GM21737 (cell line): ENCODE measurements at regions not wholly inside any gene's neighbourhood (a gene's known extent, or its start where the extent isn't known, plus 50 kb on each side); places are given as distances from the start of the nearest gene placed in this dataset.
"Not testable (repeated sequence)": the region's sequence is repeated elsewhere in the genome, so short reads cannot be mapped to it uniquely, and the experiment has no call there.

Experiments
- ATAC-seq: cut with Tn5 transposase; IDR thresholded peaks from one replicate; pipeline ENCODE4 v1.9.1; 2021; ENCODE audit warnings: mild to moderate bottlenecking, moderate library complexity; ENCODE audit not compliant: unreplicated experiment

GRCh38 chr12:78331753-78332152 is 501.1 kb downstream of the NAV3 start:
- ATAC-seq: no peak

GRCh38 chr12:78338054-78338785 is 507.5 kb downstream of the NAV3 start:
- ATAC-seq: no peak

- ATAC-seq: no peak
Observed at GRCh38 chr12:78340406-78340805, 509.7 kb downstream of the NAV3 start.

GRCh38 chr12:78343657-78344056 is 513.0 kb downstream of the NAV3 start:
- ATAC-seq: no peak

GRCh38 chr12:78359520-78359919 is 505.1 kb upstream of the SYT1 start:
- no peak for ATAC-seq

- no peak for ATAC-seq
Observed at GRCh38 chr12:78361683-78362082, 502.9 kb upstream of the SYT1 start.

- ATAC-seq: no peak
Observed at GRCh38 chr12:78371284-78371683, 493.3 kb upstream of the SYT1 start.

GRCh38 chr12:78375461-78375860 is 489.1 kb upstream of the SYT1 start:
- ATAC-seq: no peak

- no peak for ATAC-seq
Observed at GRCh38 chr12:78376257-78376656, 488.3 kb upstream of the SYT1 start.

- ATAC-seq: not testable (repeated sequence)
Observed at GRCh38 chr12:78379065-78379464, 485.5 kb upstream of the SYT1 start.

GRCh38 chr12:78383414-78383813 is 481.2 kb upstream of the SYT1 start:
- ATAC-seq: no peak

GRCh38 chr12:78384541-78384940 is 480.0 kb upstream of the SYT1 start:
- ATAC-seq: no peak

- ATAC-seq: no peak
Observed at GRCh38 chr12:78385541-78385940, 479.0 kb upstream of the SYT1 start.

- no peak for ATAC-seq
Observed at GRCh38 chr12:78386871-78387270, 477.7 kb upstream of the SYT1 start.

GRCh38 chr12:78387721-78388120 is 476.9 kb upstream of the SYT1 start:
- ATAC-seq: no peak

- no peak for ATAC-seq
Observed at GRCh38 chr12:78388461-78388860, 476.1 kb upstream of the SYT1 start.

GRCh38 chr12:78390920-78391319 is 473.7 kb upstream of the SYT1 start:
- ATAC-seq: no peak

GRCh38 chr12:78392918-78393317 is 471.7 kb upstream of the SYT1 start:
- ATAC-seq: no peak

GRCh38 chr12:78395961-78396360 is 468.6 kb upstream of the SYT1 start:
- ATAC-seq: no peak

GRCh38 chr12:78396538-78396937 is 468.0 kb upstream of the SYT1 start:
- no peak for ATAC-seq

- ATAC-seq: no peak
Observed at GRCh38 chr12:78398750-78399149, 465.8 kb upstream of the SYT1 start.

- ATAC-seq: no peak
Observed at GRCh38 chr12:78402366-78403134, 462.0 kb upstream of the SYT1 start.
